Renal pelvis (tissue), 1 donor: ENCODE measurements at regions not wholly inside any gene's neighbourhood (a gene's known extent, or its start where the extent isn't known, plus 50 kb on each side); places are given as distances from the start of the nearest gene placed in this dataset.

ENCODE experiments used
- DNase-seq: peaks from one replicate; pipeline ENCODE4 v3.0.0-alpha.2; 2013

- no peak for DNase-seq
These were observed 169.3 kb upstream of the LRRN1 start for GRCh38 chr3:3629911-3630310.

GRCh38 chr3:3628676-3629328 is 170.4 kb upstream of the LRRN1 start:
- no peak for DNase-seq

- no peak for DNase-seq
These were observed 172.1 kb upstream of the LRRN1 start for GRCh38 chr3:3627114-3627513.

GRCh38 chr3:3625544-3626271 is 173.5 kb upstream of the LRRN1 start:
- no peak for DNase-seq

GRCh38 chr3:3619815-3620214 is 179.4 kb upstream of the LRRN1 start:
- DNase-seq, result no peak

- DNase-seq, result no peak
These were observed 180.6 kb upstream of the LRRN1 start for GRCh38 chr3:3618623-3619022.

GRCh38 chr3:3615533-3615932 is 183.7 kb upstream of the LRRN1 start:
- DNase-seq, result no peak

- DNase-seq, result no peak
These were observed 188.5 kb upstream of the LRRN1 start for GRCh38 chr3:3610581-3611298.

GRCh38 chr3:3606321-3606720 is 192.9 kb upstream of the LRRN1 start:
- DNase-seq, result no peak

GRCh38 chr3:3605226-3605625 is 194.0 kb upstream of the LRRN1 start:
- DNase-seq, result no peak

GRCh38 chr3:3603351-3603750 is 195.9 kb upstream of the LRRN1 start:
- DNase-seq, result no peak

GRCh38 chr3:3600665-3601340 is 198.4 kb upstream of the LRRN1 start:
- DNase-seq, result no peak

- DNase-seq, result no peak
These were observed 200.2 kb upstream of the LRRN1 start for GRCh38 chr3:3599016-3599415.

GRCh38 chr3:3594986-3595385 is 204.2 kb upstream of the LRRN1 start:
- no peak for DNase-seq

GRCh38 chr3:3589715-3590130 is 209.5 kb upstream of the LRRN1 start:
- DNase-seq, result no peak

- DNase-seq, result no peak
These were observed 211.6 kb upstream of the LRRN1 start for GRCh38 chr3:3587647-3587972.

- peak; percentile 65 for DNase-seq
These were observed 212.2 kb upstream of the LRRN1 start for GRCh38 chr3:3586843-3587646.

- no peak for DNase-seq
These were observed 212.9 kb upstream of the LRRN1 start for GRCh38 chr3:3586336-3586735.

- DNase-seq, result no peak
These were observed 219.6 kb upstream of the LRRN1 start for GRCh38 chr3:3579658-3580057.

- DNase-seq, result no peak
These were observed 220.5 kb upstream of the LRRN1 start for GRCh38 chr3:3578718-3579117.

- no peak for DNase-seq
These were observed 221.4 kb upstream of the LRRN1 start for GRCh38 chr3:3577823-3578222.

GRCh38 chr3:3573341-3573740 is 225.9 kb upstream of the LRRN1 start:
- DNase-seq, result no peak
